Pulmonary artery endothelial cell (primary cell): ENCODE measurements at regions not wholly inside any gene's neighbourhood (a gene's known extent, or its start where the extent isn't known, plus 50 kb on each side); places are given as distances from the start of the nearest gene placed in this dataset.
"Not testable (repeated sequence)": the region's sequence is repeated elsewhere in the genome, so short reads cannot be mapped to it uniquely, and the experiment has no call there.

Experiments used
- DNase-seq: peaks from one replicate; pipeline ENCODE4 v3.0.0-alpha.2; 2011; ENCODE audit warnings: low read depth, low spot score

DNA sequence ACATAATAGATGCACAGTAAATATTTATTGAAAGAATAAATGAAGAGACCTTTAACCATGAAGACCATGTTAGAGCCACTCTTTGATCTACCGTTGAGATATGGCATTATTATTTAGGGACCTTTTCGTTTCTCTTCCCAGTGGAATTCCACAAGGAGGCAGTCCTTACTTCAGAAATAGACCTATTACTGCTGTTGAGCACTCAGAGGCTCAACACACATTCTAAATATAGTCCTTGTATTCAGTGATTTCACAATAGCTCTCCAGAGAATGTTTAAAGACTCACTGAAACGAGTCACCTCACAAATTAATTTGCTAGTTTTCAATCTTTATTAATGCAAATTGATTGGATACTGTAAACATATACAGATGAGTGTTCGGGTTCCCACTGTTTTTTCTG, 603.8 kb downstream of the CDH8 start:
- DNase-seq: no peak

GRCh38 chr16:61421111-61421510, 615.1 kb downstream of the CDH8 start:
- DNase-seq: no peak

DNA sequence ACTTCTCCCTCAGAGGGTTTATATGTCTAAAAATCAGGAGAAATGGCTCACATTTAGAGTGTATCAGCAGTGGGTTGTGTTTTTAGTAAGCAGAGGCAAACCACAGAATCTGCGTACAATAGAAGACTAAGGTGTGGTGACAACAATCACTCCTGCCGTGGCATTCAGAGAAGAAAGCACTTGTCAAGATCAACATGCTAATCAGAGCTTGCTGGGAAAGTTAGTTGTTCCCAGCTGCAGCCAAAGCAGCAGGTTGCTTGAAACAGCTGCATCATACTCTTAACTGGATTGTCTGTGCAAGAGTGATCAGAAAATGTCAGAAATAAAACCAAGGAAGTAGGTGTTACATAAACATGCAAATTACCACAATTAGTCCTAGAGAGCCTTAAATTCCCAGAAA, 616.4 kb downstream of the CDH8 start:
- DNase-seq: no peak

GRCh38 chr16:61418802-61419201, 617.4 kb downstream of the CDH8 start:
- DNase-seq: not testable (repeated sequence)

- no peak for DNase-seq
Measured at GRCh38 chr16:61415126-61415525, 621.1 kb downstream of the CDH8 start.

- DNase-seq: no peak
Measured at GRCh38 chr16:61413021-61413420, 623.2 kb downstream of the CDH8 start.

DNA sequence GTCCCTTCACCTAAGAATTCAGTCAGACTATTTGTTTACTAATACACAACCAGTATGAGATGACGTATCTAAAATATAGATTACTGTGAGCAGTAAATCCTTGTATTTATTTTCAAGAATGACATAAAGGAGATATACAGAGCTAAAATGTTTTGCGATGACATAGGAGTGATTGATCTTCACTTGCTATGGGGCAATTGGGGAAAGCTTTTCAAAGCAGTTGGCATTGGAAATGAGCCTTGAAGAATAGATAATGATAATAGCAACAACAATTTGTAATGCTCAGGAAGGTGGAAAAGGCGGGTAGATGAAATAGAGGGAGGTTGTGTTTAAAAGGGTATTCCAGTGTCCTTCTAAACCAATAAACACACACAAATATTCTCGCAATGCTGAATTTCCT, 623.7 kb downstream of the CDH8 start:
- no peak for DNase-seq

- no peak for DNase-seq
Measured at GRCh38 chr16:61409604-61410003, 626.6 kb downstream of the CDH8 start.

- no peak for DNase-seq
Measured at GRCh38 chr16:61403386-61403785, 632.9 kb downstream of the CDH8 start.

GRCh38 chr16:61391896-61392295, 644.3 kb downstream of the CDH8 start:
- DNase-seq: no peak

DNA sequence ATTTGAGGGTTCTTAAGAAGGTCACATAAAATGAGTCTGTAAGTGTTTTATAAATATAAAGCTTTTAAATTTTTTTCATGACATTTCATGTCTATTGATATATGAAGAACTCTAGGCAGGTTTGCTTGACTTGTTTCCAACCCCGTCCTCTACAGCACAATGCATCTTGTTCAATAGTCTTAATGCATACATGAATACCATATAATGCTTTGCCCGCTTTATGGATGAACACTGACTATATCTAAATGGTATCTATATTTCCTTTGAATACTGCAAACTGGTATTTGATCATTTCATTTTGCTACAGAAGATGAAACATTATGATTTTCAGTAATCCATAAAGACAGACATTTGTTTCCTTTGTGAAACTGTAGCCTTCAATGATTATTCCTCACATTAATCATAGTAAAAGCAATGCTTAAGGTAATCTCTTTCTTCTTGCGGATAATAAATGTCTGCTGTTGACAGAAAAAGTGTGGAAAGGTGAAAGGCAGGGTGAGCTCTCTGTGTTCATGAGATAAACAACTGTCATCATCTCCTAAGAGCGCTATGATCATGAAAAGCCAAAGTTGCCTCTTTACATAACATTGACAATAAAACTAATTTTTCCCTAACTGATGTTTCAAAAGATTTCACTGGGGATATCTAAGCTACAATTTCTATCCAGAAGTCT, 645.1 kb downstream of the CDH8 start:
- DNase-seq: no peak

DNA sequence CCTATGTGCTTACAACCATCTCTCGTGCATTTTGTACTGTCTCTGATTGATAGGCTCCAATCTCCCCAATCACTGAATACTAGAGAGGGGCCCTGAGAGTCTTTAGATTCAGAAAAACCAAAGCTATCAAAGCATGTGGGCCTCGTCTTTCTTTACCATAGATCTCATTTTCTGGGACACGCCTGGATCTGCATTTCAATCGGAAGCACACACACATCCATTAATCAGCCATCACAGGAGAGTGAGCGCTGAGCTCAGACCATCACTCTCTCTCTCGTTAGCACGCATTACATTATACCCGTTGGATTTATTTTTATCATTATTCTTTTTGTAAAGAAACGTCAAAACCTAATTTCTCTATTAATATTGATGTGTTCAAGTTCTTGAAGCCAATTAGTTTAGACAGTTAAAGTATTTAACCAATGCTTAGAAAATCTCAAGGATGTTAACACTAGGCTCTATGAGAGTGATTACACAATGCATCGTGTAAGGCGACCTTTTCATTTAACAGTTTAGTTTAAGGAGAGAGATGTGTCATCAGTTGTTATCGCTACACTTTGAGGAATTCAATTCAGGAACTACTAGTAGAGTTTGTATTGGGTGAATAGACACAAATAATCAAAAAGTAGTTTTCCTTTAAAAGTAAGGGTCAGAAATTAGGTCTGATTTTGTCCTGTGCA, 650.7 kb downstream of the CDH8 start:
- DNase-seq: no peak

- no peak for DNase-seq
Measured at GRCh38 chr16:61382435-61382834, 653.8 kb downstream of the CDH8 start.

DNA sequence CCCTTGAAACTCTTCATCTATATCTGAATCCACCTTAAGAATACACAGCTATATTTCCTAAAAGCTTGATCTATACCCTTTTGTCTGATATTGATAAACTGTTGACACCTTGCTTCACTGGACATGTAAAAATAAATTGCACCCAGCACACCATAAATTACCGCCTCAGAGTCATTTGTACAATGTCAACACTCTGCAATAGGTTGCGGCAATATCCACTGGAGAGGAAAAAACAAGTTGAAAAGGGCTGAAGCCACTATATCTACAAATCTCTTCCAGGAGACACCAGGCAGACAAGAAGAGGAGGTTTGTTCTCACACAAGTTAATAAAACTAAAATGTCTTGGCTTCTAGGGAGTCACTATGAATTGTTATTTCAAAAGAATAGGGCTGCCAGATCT, 656.9 kb downstream of the CDH8 start:
- DNase-seq: no peak

- DNase-seq: no peak
Measured at GRCh38 chr16:61374071-61374470, 662.2 kb downstream of the CDH8 start.

- DNase-seq: no peak
Measured at GRCh38 chr16:61371881-61372280, 664.4 kb downstream of the CDH8 start.

- no peak for DNase-seq
Measured at GRCh38 chr16:61371388-61371787, 664.9 kb downstream of the CDH8 start.

DNA sequence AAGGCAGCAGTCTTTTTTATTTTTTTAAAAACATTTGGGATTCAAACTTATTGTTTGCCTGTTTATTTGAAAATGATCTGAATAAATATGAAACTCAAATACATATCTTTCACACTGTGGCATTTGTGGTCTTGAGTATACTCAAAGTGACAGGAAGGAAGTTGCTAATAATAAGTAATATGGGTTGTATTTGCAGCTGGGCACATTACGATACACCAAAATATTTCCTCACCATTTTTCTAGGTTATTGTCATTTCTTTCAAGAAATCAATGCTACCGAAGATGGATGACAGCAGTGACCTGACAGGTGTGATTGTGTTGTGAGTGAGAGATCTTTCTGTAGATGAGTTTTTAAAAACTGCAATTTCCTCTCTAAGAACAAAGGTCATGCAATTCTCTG, 665.7 kb downstream of the CDH8 start:
- no peak for DNase-seq

GRCh38 chr16:61366006-61366405, 670.2 kb downstream of the CDH8 start:
- no peak for DNase-seq

DNA sequence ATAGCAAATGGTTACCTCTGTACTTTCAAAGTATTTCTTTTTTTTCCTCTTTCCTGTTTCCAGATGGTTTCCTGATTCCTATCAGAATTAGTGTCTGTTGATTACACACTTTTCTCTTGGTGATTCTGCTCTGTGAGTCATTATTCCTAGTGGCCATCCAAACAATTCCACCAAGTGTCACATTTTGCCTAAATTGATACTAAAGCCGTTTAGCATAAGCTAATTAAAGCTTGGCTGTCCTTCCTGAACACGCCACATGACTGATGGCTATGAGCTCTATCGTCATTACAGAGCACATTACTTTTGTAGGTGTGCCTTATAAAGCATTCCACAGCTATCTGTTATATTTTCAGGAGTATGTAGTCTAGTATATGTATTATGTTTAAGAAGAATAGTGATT, 671.2 kb downstream of the CDH8 start:
- DNase-seq: no peak

- no peak for DNase-seq
Measured at GRCh38 chr16:61362585-61362984, 673.7 kb downstream of the CDH8 start.

DNA sequence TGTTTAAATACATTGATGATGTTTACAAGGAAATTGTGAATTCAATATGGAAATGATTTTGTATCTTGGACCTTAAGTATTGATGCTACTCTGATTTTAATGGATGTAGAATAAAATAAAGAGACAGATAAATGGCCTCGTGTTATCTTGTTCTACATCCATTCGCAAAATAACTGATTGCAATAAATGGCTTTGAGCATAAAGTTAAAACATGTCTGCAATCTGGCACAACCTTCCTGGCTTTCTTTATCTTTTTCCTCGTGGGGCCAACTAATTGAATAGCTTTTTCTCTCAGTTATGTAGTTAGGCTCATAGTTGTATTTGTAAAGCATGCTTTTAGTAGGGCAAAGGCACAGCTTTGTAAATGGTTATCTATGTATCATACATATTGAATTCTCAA, 691.4 kb downstream of the CDH8 start:
- DNase-seq: no peak

GRCh38 chr16:61332461-61332860, 703.8 kb downstream of the CDH8 start:
- DNase-seq: no peak
